Upper lobe of left lung (tissue), 6 donors: ENCODE measurements at regions not wholly inside any gene's neighbourhood (a gene's known extent, or its start where the extent isn't known, plus 50 kb on each side); places are given as distances from the start of the nearest gene placed in this dataset.

ENCODE experiments used
- ATAC-seq, 2 donors: fragments of 200-7000 bp; cut with Tn5 transposase; one replicate each; pipeline ENCODE4 v1.9.1; 2022; ENCODE audit warnings: mild to moderate bottlenecking in 2 of 2, moderate library complexity in 2 of 2; ENCODE audit not compliant: low FRiP score in 2 of 2
- DNase-seq, 2 donors: peaks; one replicate each; pipeline ENCODE4 v3.0.0-alpha.2; 2019 to 2020
- H3K27ac ChIP-seq, 4 donors: fragments of 200-600 bp; sonication (generic); one replicate each; pipeline ENCODE4 v1.5.1; 2016 to 2019
- H3K27me3 ChIP-seq, 4 donors: fragments of 200-600 bp; sonication (generic); one replicate each; pipeline ENCODE4 v1.5.1; 2017 to 2019
- H3K36me3 ChIP-seq, 4 donors: fragments of 200-600 bp; sonication (generic); one replicate each; pipeline ENCODE4 v1.5.1; 2016 to 2019
- H3K4me1 ChIP-seq, 4 donors: fragments of 200-600 bp; sonication (generic); one replicate each; pipeline ENCODE4 v1.5.1; 2018 to 2019
- H3K4me3 ChIP-seq, 4 donors: fragments of 200-600 bp; sonication (generic); one replicate each; pipeline ENCODE4 v1.5.1; 2017 to 2019; ENCODE audit warnings: mild to moderate bottlenecking in 2 of 4, moderate library complexity in 1 of 4
- H3K9me3 ChIP-seq, 4 donors: fragments of 200-600 bp; sonication (generic); one replicate each; pipeline ENCODE4 v1.5.1; 2018 to 2019
- CTCF ChIP-seq, 6 experiments: fragments of 450-650 bp in 4 of 6; fragments of 200-600 bp in 2 of 6; sonication (generic) in 2 of 6; IDR thresholded peaks; one replicate each; pipeline ENCODE4 v1.5.1; 2016 to 2019; ENCODE audit warnings: antibody characterized with exemption in 6 of 6
- EP300 ChIP-seq, 4 donors: sonication (generic); formaldehyde crosslinking; IDR thresholded peaks; one replicate each; pipeline ENCODE4 v1.5.1; 2017; ENCODE audit warnings: antibody characterized with exemption in 4 of 4, control low read depth in 2 of 4
- POLR2A ChIP-seq, 4 donors: fragments of 450-650 bp; IDR thresholded peaks; one replicate each; pipeline ENCODE4 v1.5.1; 2016 to 2017; ENCODE audit warnings: antibody characterized with exemption in 4 of 4, mild to moderate bottlenecking in 2 of 4
- POLR2AphosphoS5 ChIP-seq, 2 donors: sonication (generic); formaldehyde crosslinking; IDR thresholded peaks; one replicate each; pipeline ENCODE4 v1.5.1; 2017; ENCODE audit warnings: antibody characterized with exemption in 2 of 2
- WGBS, 2 donors: methylation state at CpG; one replicate each; pipeline ENCODE4 v1.1.5; 2017 to 2018; 5-methylcytosine and 5-hydroxymethylcytosine counted together
- donor health status: DM: no; HTN: no; CAD: no; lungs with moderate emphysema.
- donor health status: DM: no; HTN: yes; CAD: no; lungs with severe emphysema.

GRCh38 chr17:22506861-22507260, 814.5 kb downstream of the KCNJ18 start:
- Histone ChIP-seq H3K27ac (no peak overlapping the region), H3K9me3 (peaks cover 0 to 20% (median 0%) of the 10 kb centered on the region in 4 donors), H3K27me3 (no peaks in the 10 kb centered on the region), H3K36me3 (no peaks in the 10 kb centered on the region), H3K4me1 (no peaks in the 10 kb centered on the region), H3K4me3 (no peak overlapping the region)
- ATAC-seq (no peak), DNase-seq (no peak)
- WGBS, 2 donors = 70 to 77% methylated on average over 7 of the region's 7 CpGs
- no peak for TF ChIP-seq CTCF (IDR thresholded peaks at IDR 0.05)
- TF ChIP-seq EP300 (IDR thresholded peaks at IDR 0.05) = no peak
- no peak for TF ChIP-seq POLR2AphosphoS5 (IDR thresholded peaks at IDR 0.05)
- TF ChIP-seq POLR2A (IDR thresholded peaks at IDR 0.05) = no peak

DNA sequence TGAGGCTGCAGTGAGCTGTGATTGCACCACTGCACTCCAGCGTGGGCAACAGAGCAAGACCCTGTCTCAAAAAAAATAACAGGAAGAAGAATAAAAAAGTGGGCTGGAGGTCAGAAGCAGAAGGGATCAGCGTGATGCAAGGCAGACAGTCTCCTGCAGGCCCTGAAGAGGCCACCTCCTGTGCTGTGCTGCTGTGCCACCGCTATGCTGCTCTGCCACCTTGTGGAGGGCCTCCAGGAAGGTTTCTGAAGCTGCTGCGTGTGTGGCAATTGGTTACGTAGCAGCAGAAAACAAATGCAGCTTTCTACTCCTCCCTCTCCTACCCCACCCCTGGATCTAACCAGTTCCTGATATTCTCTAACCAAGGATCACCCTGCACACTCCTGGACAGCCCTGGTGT, 815.5 kb downstream of the KCNJ18 start:
- Histone ChIP-seq H3K9me3 (peaks cover 0 to 18% (median 0%) of the 10 kb centered on the region in 4 donors), H3K4me1 (no peaks in the 10 kb centered on the region), H3K27ac (no peak overlapping the region), H3K36me3 (no peaks in the 10 kb centered on the region), H3K4me3 (no peak overlapping the region), H3K27me3 (no peaks in the 10 kb centered on the region)
- ATAC-seq = no peak
- TF ChIP-seq EP300 (IDR thresholded peaks at IDR 0.05) (no peak), CTCF (IDR thresholded peaks at IDR 0.05) (no peak), POLR2A (IDR thresholded peaks at IDR 0.05) (no peak), POLR2AphosphoS5 (IDR thresholded peaks at IDR 0.05) (no peak)
- 54 to 56% methylated on average over 5 of the region's 5 CpGs for WGBS, 2 donors
- no peak for DNase-seq

DNA sequence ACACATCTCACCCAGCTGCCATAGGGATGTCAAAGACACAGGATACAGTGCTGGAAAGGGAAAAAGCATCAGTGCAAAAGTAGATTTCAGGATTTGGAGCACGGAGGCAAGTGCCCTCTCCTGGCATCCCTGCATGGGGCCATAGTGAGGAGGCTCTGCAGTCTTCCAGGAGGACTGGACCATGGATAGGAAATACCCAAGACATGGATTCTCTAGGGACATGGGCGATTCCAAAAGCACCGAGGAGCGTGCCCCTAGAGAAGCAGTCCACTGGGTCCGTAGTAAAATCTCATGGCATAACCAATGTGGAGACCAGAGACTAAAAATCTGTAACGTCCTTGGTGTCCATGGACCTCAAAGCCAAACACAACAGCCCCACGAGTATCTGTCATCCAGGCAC, 818.2 kb downstream of the KCNJ18 start:
- Histone ChIP-seq H3K27me3 (no peaks in the 10 kb centered on the region), H3K4me3 (no peak overlapping the region), H3K9me3 (peaks cover 0 to 23% (median 0%) of the 10 kb centered on the region in 4 donors), H3K4me1 (no peaks in the 10 kb centered on the region), H3K36me3 (no peaks in the 10 kb centered on the region), H3K27ac (no peak overlapping the region)
- DNase-seq = no peak
- ATAC-seq = no peak
- TF ChIP-seq CTCF (IDR thresholded peaks at IDR 0.05) (no peak), EP300 (IDR thresholded peaks at IDR 0.05) (no peak), POLR2AphosphoS5 (IDR thresholded peaks at IDR 0.05) (no peak), POLR2A (IDR thresholded peaks at IDR 0.05) (no peak)
- 38 to 52% methylated on average over 7 of the region's 7 CpGs for WGBS, 2 donors

GRCh38 chr17:22511431-22511830, 819.1 kb downstream of the KCNJ18 start:
- H3K4me3 ChIP-seq = no peak overlapping the region
- ATAC-seq (no peak), DNase-seq (no peak)
- no peak for TF ChIP-seq CTCF (IDR thresholded peaks at IDR 0.05)
- TF ChIP-seq POLR2A (IDR thresholded peaks at IDR 0.05) = no peak
- TF ChIP-seq POLR2AphosphoS5 (IDR thresholded peaks at IDR 0.05) = no peak
- TF ChIP-seq EP300 (IDR thresholded peaks at IDR 0.05) = no peak
- WGBS, 2 donors = 64 to 100% methylated on average over 1 of the region's 1 CpG
- H3K36me3 ChIP-seq = no peaks in the 10 kb centered on the region
- H3K27ac ChIP-seq = no peak overlapping the region
- peaks cover 0 to 16% (median 0%) of the 10 kb centered on the region in 4 donors for H3K9me3 ChIP-seq
- H3K4me1 ChIP-seq = no peaks in the 10 kb centered on the region
- no peaks in the 10 kb centered on the region for H3K27me3 ChIP-seq

- Histone ChIP-seq H3K27me3 (no peaks in the 10 kb centered on the region), H3K4me1 (no peaks in the 10 kb centered on the region), H3K27ac (no peak overlapping the region), H3K4me3 (no peak overlapping the region), H3K36me3 (no peaks in the 10 kb centered on the region), H3K9me3 (peaks cover 0 to 18% (median 0%) of the 10 kb centered on the region in 4 donors)
- 61 to 69% methylated on average over 3 of the region's 3 CpGs for WGBS, 2 donors
- no peak for DNase-seq
- TF ChIP-seq CTCF (IDR thresholded peaks at IDR 0.05) (no peak), POLR2A (IDR thresholded peaks at IDR 0.05) (no peak), EP300 (IDR thresholded peaks at IDR 0.05) (no peak), POLR2AphosphoS5 (IDR thresholded peaks at IDR 0.05) (no peak)
- ATAC-seq = no peak
Observed at GRCh38 chr17:22512057-22512456, 819.7 kb downstream of the KCNJ18 start.
